ENCODE measurements at regions not wholly inside any gene's neighbourhood (a gene's known extent, or its start where the extent isn't known, plus 50 kb on each side); places are given as distances from the start of the nearest gene placed in this dataset.

GRCh38 chr20:54416770-54417169 lies 58.6 kb upstream of the DOK5 start (continued):
- TF ChIP-seq TOX (CRISPR knock-in tag; IDR thresholded peaks at IDR 0.05; ENCODE audit: borderline replicate concordance) (no peak), OSR1 (CRISPR knock-in tag; IDR thresholded peaks at IDR 0.05) (no peak), ZNF565 (CRISPR knock-in tag; conservative IDR thresholded peaks at IDR 0.05; ENCODE audit: low read depth) (no peak)

GRCh38 chr20:54419531-54419930 lies 55.9 kb upstream of the DOK5 start:
- ATAC-seq: no peak
- no peak for TF ChIP-seq ZNF565 (CRISPR knock-in tag; conservative IDR thresholded peaks at IDR 0.05; ENCODE audit: low read depth)
- no peak for TF ChIP-seq SNAI2 (CRISPR knock-in tag; IDR thresholded peaks at IDR 0.05)
- TF ChIP-seq BACH2 (CRISPR knock-in tag; IDR thresholded peaks at IDR 0.05; ENCODE audit: borderline replicate concordance): no peak
- no peak for TF ChIP-seq TCF4 (CRISPR knock-in tag; IDR thresholded peaks at IDR 0.05; ENCODE audit: borderline replicate concordance)
- TF ChIP-seq ZNF8 (CRISPR knock-in tag; IDR thresholded peaks at IDR 0.05): no peak
- TF ChIP-seq ESRRG (CRISPR knock-in tag; IDR thresholded peaks at IDR 0.05): no peak
- no peak for TF ChIP-seq ZNF70 (CRISPR knock-in tag; IDR thresholded peaks at IDR 0.05)
- no peak for TF ChIP-seq ZC3H10 (CRISPR knock-in tag; IDR thresholded peaks at IDR 0.05)
- no peak for TF ChIP-seq GLIS3 (CRISPR knock-in tag; IDR thresholded peaks at IDR 0.05)
- no peak for TF ChIP-seq TOX (CRISPR knock-in tag; IDR thresholded peaks at IDR 0.05; ENCODE audit: borderline replicate concordance)
- TF ChIP-seq ZFP30 (CRISPR knock-in tag; IDR thresholded peaks at IDR 0.05): no peak
- TF ChIP-seq TSHZ2 (CRISPR knock-in tag; IDR thresholded peaks at IDR 0.05): no peak
- TF ChIP-seq, protein P1, sequence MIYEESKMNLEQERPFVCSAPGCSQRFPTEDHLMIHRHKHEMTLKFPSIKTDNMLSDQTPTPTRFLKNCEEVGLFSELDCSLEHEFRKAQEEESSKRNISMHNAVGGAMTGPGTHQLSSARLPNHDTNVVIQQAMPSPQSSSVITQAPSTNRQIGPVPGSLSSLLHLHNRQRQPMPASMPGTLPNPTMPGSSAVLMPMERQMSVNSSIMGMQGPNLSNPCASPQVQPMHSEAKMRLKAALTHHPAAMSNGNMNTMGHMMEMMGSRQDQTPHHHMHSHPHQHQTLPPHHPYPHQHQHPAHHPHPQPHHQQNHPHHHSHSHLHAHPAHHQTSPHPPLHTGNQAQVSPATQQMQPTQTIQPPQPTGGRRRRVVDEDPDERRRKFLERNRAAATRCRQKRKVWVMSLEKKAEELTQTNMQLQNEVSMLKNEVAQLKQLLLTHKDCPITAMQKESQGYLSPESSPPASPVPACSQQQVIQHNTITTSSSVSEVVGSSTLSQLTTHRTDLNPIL (CRISPR knock-in tag; IDR thresholded peaks at IDR 0.05; ENCODE audit: low read depth): no peak
- TF ChIP-seq ISL1 (CRISPR knock-in tag; IDR thresholded peaks at IDR 0.05): no peak
- TF ChIP-seq POU6F1 (CRISPR knock-in tag; IDR thresholded peaks at IDR 0.05; ENCODE audit: borderline replicate concordance, low read depth): no peak
- TF ChIP-seq, protein P2, sequence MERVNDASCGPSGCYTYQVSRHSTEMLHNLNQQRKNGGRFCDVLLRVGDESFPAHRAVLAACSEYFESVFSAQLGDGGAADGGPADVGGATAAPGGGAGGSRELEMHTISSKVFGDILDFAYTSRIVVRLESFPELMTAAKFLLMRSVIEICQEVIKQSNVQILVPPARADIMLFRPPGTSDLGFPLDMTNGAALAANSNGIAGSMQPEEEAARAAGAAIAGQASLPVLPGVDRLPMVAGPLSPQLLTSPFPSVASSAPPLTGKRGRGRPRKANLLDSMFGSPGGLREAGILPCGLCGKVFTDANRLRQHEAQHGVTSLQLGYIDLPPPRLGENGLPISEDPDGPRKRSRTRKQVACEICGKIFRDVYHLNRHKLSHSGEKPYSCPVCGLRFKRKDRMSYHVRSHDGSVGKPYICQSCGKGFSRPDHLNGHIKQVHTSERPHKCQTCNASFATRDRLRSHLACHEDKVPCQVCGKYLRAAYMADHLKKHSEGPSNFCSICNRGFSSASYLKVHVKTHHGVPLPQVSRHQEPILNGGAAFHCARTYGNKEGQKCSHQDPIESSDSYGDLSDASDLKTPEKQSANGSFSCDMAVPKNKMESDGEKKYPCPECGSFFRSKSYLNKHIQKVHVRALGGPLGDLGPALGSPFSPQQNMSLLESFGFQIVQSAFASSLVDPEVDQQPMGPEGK (CRISPR knock-in tag; IDR thresholded peaks at IDR 0.05; ENCODE audit: borderline replicate concordance): no peak
- TF ChIP-seq, protein P3, sequence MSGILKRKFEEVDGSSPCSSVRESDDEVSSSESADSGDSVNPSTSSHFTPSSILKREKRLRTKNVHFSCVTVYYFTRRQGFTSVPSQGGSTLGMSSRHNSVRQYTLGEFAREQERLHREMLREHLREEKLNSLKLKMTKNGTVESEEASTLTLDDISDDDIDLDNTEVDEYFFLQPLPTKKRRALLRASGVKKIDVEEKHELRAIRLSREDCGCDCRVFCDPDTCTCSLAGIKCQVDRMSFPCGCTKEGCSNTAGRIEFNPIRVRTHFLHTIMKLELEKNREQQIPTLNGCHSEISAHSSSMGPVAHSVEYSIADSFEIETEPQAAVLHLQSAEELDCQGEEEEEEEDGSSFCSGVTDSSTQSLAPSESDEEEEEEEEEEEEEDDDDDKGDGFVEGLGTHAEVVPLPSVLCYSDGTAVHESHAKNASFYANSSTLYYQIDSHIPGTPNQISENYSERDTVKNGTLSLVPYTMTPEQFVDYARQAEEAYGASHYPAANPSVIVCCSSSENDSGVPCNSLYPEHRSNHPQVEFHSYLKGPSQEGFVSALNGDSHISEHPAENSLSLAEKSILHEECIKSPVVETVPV (CRISPR knock-in tag; IDR thresholded peaks at IDR 0.05): no peak
